LNCAP (cell line): ENCODE measurements at regions not wholly inside any gene's neighbourhood (a gene's known extent, or its start where the extent isn't known, plus 50 kb on each side); places are given as distances from the start of the nearest gene placed in this dataset.

ENCODE experiments used
- CTCF ChIP-seq: fragments of 450-650 bp; IDR thresholded peaks from 2 replicates; pipeline ENCODE4 v1.5.1; 2017; ENCODE audit warnings: mild to moderate bottlenecking

GRCh38 chr5:113971454-113971853 is 390.4 kb upstream of the KCNN2 start:
- no peak for TF ChIP-seq CTCF

GRCh38 chr5:113974976-113975375 is 386.9 kb upstream of the KCNN2 start:
- no peak for TF ChIP-seq CTCF

- TF ChIP-seq CTCF: no peak
Observed at GRCh38 chr5:113984928-113985327, 376.9 kb upstream of the KCNN2 start.

- TF ChIP-seq CTCF: no peak
Observed at GRCh38 chr5:113985505-113985904, 376.4 kb upstream of the KCNN2 start.

GRCh38 chr5:113989278-113989912 is 372.5 kb upstream of the KCNN2 start:
- TF ChIP-seq CTCF: no peak

- TF ChIP-seq CTCF: no peak
Observed at GRCh38 chr5:113989913-113990305, 372.0 kb upstream of the KCNN2 start.

- TF ChIP-seq CTCF: no peak
Observed at GRCh38 chr5:114001076-114001475, 360.8 kb upstream of the KCNN2 start.

GRCh38 chr5:114006582-114006981 is 355.3 kb upstream of the KCNN2 start:
- no peak for TF ChIP-seq CTCF
